LNCAP (cell line): ENCODE measurements at regions not wholly inside any gene's neighbourhood (a gene's known extent, or its start where the extent isn't known, plus 50 kb on each side); places are given as distances from the start of the nearest gene placed in this dataset.

Experiments
- TF ChIP-seq, protein P1 (sequence below): fragments of 450-650 bp; IDR thresholded peaks from 2 replicates; pipeline ENCODE4 v1.5.1; 2017; ENCODE audit warnings: mild to moderate bottlenecking

DNA sequence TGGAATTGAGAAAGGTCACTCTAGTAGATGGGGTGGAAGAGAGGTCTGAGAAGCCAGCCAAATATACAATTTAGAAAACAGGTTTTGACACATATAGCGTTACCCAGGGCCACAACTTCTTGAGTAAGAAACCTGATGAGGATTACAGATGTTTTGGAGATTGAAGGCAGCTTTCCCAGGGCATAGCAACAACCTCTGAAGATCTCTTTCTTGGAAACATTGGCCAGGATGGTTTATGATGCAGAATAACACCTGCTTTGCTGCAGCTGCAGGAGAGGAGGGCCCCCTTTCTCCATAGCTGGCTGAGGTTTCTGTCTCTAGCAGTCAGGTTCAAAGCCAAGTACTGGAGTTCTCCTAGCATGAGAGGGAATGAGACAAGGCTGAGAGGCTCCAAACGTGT, 75.1 kb upstream of the NUP50 start:
- TF ChIP-seq, protein P1, sequence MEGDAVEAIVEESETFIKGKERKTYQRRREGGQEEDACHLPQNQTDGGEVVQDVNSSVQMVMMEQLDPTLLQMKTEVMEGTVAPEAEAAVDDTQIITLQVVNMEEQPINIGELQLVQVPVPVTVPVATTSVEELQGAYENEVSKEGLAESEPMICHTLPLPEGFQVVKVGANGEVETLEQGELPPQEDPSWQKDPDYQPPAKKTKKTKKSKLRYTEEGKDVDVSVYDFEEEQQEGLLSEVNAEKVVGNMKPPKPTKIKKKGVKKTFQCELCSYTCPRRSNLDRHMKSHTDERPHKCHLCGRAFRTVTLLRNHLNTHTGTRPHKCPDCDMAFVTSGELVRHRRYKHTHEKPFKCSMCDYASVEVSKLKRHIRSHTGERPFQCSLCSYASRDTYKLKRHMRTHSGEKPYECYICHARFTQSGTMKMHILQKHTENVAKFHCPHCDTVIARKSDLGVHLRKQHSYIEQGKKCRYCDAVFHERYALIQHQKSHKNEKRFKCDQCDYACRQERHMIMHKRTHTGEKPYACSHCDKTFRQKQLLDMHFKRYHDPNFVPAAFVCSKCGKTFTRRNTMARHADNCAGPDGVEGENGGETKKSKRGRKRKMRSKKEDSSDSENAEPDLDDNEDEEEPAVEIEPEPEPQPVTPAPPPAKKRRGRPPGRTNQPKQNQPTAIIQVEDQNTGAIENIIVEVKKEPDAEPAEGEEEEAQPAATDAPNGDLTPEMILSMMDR: no peak

DNA sequence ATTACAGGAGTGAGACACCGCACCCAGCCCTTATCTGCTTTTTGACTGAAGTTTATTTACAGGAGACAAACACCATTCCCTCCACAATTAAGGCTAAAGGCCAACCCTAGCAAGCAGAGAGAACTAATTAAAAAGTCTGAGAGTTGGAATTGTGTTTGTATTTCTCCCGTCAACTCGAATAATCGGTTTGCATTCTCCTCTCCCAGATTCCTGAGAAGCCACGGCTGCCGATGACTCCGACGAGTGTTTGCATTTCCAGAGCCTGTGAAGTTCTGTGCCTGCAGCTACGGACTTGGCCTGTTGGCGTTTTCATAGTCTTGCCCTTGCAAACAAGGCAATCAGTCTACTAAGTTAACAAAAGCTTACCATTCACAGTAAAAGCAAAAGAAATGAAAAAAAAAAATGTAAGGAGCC, 73.2 kb upstream of the NUP50 start:
- TF ChIP-seq, protein P1: no peak

DNA sequence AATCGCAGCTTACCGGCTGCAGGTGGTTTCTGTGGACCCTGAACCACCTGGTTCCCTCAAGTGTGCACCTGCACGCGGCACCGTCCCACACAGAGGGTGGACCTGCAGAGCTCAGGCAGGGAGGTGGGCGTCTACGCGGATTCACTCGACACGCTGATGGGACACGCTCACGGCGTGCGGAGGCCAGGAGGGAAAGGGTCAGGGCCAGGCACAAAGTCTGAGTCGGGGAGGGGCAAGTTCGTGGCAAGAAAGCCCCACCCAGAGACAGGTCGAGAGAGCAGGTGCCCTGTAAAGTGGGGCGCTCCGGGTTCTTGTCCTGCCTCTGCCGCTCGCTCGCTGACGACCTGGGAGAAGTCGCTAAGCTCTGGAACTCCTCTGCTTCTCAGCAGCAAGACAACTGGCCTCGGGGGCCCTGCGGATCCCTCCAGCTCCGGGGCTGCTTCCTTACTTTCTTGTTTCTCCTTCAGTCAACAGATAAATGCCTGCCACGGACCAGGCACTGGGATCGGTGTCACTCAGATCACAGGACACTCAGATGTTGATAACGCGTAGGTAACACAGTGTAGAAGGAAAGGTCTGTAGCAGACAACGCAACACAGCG, 72.4 kb upstream of the NUP50 start:
- TF ChIP-seq, protein P1: no peak

DNA sequence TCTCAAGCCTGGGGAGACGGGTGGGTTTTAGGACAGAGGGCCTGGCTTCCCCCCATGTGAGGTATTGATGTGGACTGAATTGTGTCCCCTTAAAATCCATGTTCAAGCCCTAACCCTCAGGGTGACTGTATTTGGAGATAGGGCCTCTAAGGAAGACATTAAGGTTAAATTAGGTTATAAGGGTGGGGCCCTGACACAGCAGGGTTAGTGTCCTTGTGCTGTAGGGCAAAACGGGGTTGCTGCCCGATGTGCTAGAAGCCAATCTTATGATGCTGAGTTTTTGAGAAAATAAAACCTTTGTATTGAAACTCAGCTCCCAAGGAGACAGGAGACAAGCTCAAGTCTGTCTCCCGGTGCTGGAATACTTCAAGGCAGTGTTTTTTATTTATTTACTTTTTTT, 71.1 kb upstream of the NUP50 start:
- TF ChIP-seq, protein P1: no peak

DNA sequence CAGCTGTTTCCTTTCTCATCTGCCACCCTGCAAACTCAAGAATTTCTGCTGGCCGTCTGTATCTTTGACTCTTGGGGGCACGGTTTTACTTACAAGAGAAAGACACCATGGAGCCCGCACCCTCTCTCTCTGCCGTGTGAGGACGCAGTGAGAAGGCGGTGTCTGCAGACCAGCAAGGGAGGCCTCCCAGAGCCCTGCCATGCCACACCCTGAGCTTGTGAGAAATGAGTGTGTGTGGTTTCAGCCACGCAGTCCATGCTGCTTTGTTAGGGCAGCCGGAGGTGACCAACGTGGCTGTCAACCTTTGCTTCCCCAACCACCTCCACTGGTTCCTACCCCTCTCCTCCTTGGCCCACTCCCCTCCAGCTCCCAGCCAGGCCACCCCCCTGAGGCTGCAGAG, 70.1 kb upstream of the NUP50 start:
- TF ChIP-seq, protein P1: no peak

DNA sequence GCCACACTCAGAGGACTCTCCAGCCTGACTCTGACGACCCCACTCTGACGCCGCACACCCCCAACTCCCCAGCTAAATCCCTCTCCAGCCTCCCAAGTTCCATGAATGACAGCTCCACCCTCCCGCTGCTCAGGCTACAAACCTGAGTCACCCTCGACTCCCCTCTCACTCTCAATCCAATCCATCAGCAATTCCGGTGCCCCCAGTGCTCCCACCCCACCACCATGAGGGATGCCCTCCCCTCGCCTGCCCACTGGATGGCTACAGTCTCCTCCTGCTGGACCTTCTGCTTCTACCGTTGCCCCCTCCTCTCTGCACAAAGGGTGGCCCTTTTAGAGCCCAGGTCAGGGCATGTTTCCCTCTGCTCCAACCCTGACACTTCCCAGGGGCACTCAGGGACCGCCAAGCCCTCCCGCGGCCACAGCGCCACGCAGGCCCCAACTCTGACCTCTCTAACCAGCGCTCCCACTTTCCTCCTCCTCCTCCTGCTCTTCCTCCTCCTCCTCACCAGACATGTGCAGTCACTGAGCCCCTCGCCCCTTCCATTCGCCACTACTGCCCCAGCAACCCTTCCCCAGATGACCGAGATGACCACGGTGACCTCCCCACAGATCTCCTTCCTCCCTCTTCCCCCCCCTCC, 69.5 kb upstream of the NUP50 start:
- TF ChIP-seq, protein P1: no peak

DNA sequence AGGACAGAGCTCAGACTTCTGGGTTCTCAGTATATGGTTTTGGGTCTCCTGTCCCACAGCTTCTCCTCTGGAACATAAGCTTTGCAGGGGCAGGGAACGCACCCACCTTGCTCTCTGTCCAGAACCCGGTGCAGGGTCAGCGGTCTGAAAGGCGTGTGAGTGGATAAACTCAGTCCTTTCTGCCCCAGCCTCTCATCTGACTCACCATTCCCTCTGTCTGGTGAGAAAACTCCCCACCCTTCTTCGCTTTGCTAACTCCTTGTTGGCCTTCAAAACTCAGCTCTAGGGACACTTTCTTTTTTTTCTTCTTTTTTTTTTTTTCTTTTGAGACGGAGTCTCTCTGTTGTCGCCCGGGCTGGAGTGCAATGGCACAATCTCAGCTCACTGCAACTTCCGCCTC, 68.9 kb upstream of the NUP50 start:
- TF ChIP-seq, protein P1: no peak
